Ascending aorta (tissue), 2 donors: ENCODE measurements at regions not wholly inside any gene's neighbourhood (a gene's known extent, or its start where the extent isn't known, plus 50 kb on each side); places are given as distances from the start of the nearest gene placed in this dataset.

ENCODE experiments used
- DNase-seq, 2 donors: peaks; one replicate each; pipeline ENCODE4 v3.0.0-alpha.2; 2019; ENCODE audit warnings: low spot score in 2 of 2
- H3K27ac ChIP-seq, 2 donors: fragments of 200-600 bp; sonication (generic); one replicate each; pipeline ENCODE4 v1.5.1; 2016 to 2017; ENCODE audit warnings: mild to moderate bottlenecking in 1 of 2
- H3K27me3 ChIP-seq: fragments of 200-600 bp; sonication (generic); one replicate; pipeline ENCODE4 v1.5.1; 2017
- H3K36me3 ChIP-seq, 2 donors: fragments of 200-600 bp; sonication (generic); one replicate each; pipeline ENCODE4 v1.5.1; 2016
- H3K4me1 ChIP-seq, 2 donors: fragments of 200-600 bp; sonication (generic); one replicate each; pipeline ENCODE4 v1.5.1; 2016 to 2017; ENCODE audit warnings: mild to moderate bottlenecking in 1 of 2
- H3K4me3 ChIP-seq, 2 donors: fragments of 200-600 bp; sonication (generic); one replicate each; pipeline ENCODE4 v1.5.1; 2016 to 2017; ENCODE audit warnings: mild to moderate bottlenecking in 1 of 2
- H3K9me3 ChIP-seq, 2 donors: fragments of 200-600 bp; sonication (generic); one replicate each; pipeline ENCODE4 v1.5.1; 2016
- CTCF ChIP-seq, 3 experiments: fragments of 200-600 bp in 2 of 3; fragments of 450-650 bp in 1 of 3; sonication (generic) in 2 of 3; IDR thresholded peaks; one replicate each; pipeline ENCODE4 v1.5.1; 2016 to 2019; ENCODE audit warnings: antibody characterized with exemption in 3 of 3, mild to moderate bottlenecking in 1 of 3, moderate library complexity in 1 of 3
- intact Hi-C: fragments of 100-400 bp; cut with DNase I; formaldehyde crosslinking; loops from one replicate; pipeline ENCODE4 v1.15.1; 2023

GRCh38 chr6:138018297-138018696 lies 88.9 kb downstream of the PERP start:
- no peaks in the 10 kb centered on the region for H3K27me3 ChIP-seq
- no peaks in the 10 kb centered on the region for H3K9me3 ChIP-seq
- TF ChIP-seq CTCF (IDR thresholded peaks at IDR 0.05) = no peak
- DNase-seq = no peak
- H3K4me1 ChIP-seq = no peaks in the 10 kb centered on the region
- no peak overlapping the region for H3K4me3 ChIP-seq
- H3K36me3 ChIP-seq = no peaks in the 10 kb centered on the region
- intact Hi-C loops = no loop called here
- H3K27ac ChIP-seq = no peak overlapping the region

GRCh38 chr6:138025528-138025978 lies 81.7 kb downstream of the PERP start:
- no peak for DNase-seq
- intact Hi-C loops = no loop called here
- Histone ChIP-seq H3K9me3 (no peaks in the 10 kb centered on the region), H3K4me3 (no peak overlapping the region), H3K4me1 (no peaks in the 10 kb centered on the region), H3K27me3 (no peaks in the 10 kb centered on the region), H3K36me3 (no peaks in the 10 kb centered on the region), H3K27ac (no peak overlapping the region)
- TF ChIP-seq CTCF (IDR thresholded peaks at IDR 0.05) = no peak

GRCh38 chr6:138026342-138026741 lies 80.9 kb downstream of the PERP start:
- no peak for TF ChIP-seq CTCF (IDR thresholded peaks at IDR 0.05)
- DNase-seq = no peak
- Histone ChIP-seq H3K4me1 (no peaks in the 10 kb centered on the region), H3K9me3 (no peaks in the 10 kb centered on the region), H3K36me3 (no peaks in the 10 kb centered on the region), H3K4me3 (no peak overlapping the region), H3K27me3 (no peaks in the 10 kb centered on the region), H3K27ac (no peak overlapping the region)
- intact Hi-C loops = no loop called here

GRCh38 chr6:138028893-138029292 lies 78.3 kb downstream of the PERP start:
- no peak for TF ChIP-seq CTCF (IDR thresholded peaks at IDR 0.05)
- no peaks in the 10 kb centered on the region for H3K9me3 ChIP-seq
- no peaks in the 10 kb centered on the region for H3K36me3 ChIP-seq
- no peak for DNase-seq
- H3K27ac ChIP-seq = no peak overlapping the region
- H3K4me3 ChIP-seq = no peak overlapping the region
- no peaks in the 10 kb centered on the region for H3K4me1 ChIP-seq
- no peaks in the 10 kb centered on the region for H3K27me3 ChIP-seq
- intact Hi-C loops = no loop called here

- intact Hi-C loops = no loop called here
- TF ChIP-seq CTCF (IDR thresholded peaks at IDR 0.05) = no peak
- no peaks in the 10 kb centered on the region for H3K4me1 ChIP-seq
- no peaks in the 10 kb centered on the region for H3K9me3 ChIP-seq
- H3K36me3 ChIP-seq = no peaks in the 10 kb centered on the region
- no peaks in the 10 kb centered on the region for H3K27me3 ChIP-seq
- no peak overlapping the region for H3K27ac ChIP-seq
- H3K4me3 ChIP-seq = no peak overlapping the region
- DNase-seq = no peak
Observed at GRCh38 chr6:138030872-138031271, 76.3 kb downstream of the PERP start.

GRCh38 chr6:138031417-138031816 lies 75.8 kb downstream of the PERP start:
- DNase-seq = no peak
- no peaks in the 10 kb centered on the region for H3K4me1 ChIP-seq
- no peak overlapping the region for H3K4me3 ChIP-seq
- H3K27ac ChIP-seq = no peak overlapping the region
- H3K27me3 ChIP-seq = no peaks in the 10 kb centered on the region
- no peaks in the 10 kb centered on the region for H3K9me3 ChIP-seq
- intact Hi-C loops = no loop called here
- no peaks in the 10 kb centered on the region for H3K36me3 ChIP-seq
- no peak for TF ChIP-seq CTCF (IDR thresholded peaks at IDR 0.05)
